ENCODE measurements at regions not wholly inside any gene's neighbourhood (a gene's known extent, or its start where the extent isn't known, plus 50 kb on each side); places are given as distances from the start of the nearest gene placed in this dataset.

GRCh38 chr4:53682196-53682595 lies 90.9 kb upstream of the LNX1 start:
- no peak overlapping the region for H3K4me3 ChIP-seq (ENCODE audit: low read depth, low read length)
- peak; percentile 67 for DNase-seq (ENCODE audit: low read depth)

DNA sequence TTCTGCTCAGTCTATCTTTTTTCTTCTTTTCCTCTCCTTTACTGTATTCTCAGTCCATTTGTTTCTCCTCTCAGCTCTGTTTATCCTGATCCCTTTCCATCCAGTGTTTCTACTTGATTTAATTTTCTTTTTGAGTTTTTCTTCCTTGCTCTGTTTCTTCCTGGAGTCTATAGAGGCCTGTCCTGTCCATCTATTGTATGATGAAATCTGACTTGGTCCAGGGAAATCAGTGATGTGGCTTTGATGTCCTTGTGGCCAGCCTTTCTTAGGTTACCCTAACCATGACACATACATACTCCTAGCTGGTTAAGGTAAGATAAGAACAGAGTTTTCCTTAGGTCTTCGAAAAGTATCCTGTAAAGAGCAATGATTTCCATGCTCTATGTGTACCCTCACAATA lies 89.3 kb upstream of the LNX1 start:
- H3K4me3 ChIP-seq (ENCODE audit: low read depth, low read length) = no peak overlapping the region
- no peak for DNase-seq (ENCODE audit: low read depth)

DNA sequence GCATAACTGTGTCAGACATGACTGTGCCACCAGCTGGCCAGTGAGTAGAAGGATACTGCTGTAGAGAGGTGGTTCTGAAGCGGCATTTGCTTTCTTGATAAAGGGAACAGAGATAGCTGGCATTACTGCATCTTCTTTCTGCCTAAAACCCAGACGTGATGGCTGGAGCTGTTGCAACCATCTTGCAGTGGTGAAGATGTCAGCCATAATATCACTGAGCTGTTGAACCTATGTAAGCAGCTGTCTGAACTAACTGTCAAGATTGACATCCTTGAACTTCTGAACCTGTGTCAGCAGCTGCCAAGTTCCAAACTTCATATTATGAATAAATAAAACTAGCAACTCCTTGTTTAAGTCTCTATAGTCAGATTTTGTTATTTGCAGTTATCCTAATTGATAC lies 88.9 kb upstream of the LNX1 start:
- no peak for DNase-seq (ENCODE audit: low read depth)
- no peak overlapping the region for H3K4me3 ChIP-seq (ENCODE audit: low read depth, low read length)

GRCh38 chr4:53676402-53676871 lies 85.2 kb upstream of the LNX1 start:
- DNase-seq (ENCODE audit: low read depth) = peak; percentile 89
- H3K4me3 ChIP-seq (ENCODE audit: low read depth, low read length) = no peak overlapping the region

- no peak for DNase-seq (ENCODE audit: low read depth)
- no peak overlapping the region for H3K4me3 ChIP-seq (ENCODE audit: low read depth, low read length)
These were observed 83.6 kb upstream of the LNX1 start for GRCh38 chr4:53674903-53675302.

- no peak overlapping the region for H3K4me3 ChIP-seq (ENCODE audit: low read depth, low read length)
- no peak for DNase-seq (ENCODE audit: low read depth)
These were observed 81.6 kb upstream of the LNX1 start for GRCh38 chr4:53672873-53673272.

DNA sequence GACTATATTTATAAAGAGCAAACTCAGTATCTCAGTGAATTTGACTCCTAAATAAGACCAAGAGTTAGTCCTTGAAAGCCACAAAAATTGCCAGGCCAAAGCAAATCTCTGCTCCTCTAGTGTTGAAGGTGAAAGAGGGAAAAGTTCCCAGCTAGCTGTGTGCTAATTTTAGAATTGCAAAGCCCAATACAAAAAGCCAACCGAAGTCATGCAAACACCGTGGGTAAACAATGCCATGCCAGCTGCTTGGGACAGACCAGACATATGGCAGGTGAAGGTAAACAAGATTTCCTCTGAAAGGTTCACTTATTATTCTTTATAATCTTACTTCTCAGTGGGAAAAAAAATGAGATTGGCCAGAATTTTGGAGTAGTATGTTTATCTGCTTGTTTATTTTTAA lies 80.5 kb upstream of the LNX1 start:
- no peak for DNase-seq (ENCODE audit: low read depth)
- H3K4me3 ChIP-seq (ENCODE audit: low read depth, low read length) = no peak overlapping the region

DNA sequence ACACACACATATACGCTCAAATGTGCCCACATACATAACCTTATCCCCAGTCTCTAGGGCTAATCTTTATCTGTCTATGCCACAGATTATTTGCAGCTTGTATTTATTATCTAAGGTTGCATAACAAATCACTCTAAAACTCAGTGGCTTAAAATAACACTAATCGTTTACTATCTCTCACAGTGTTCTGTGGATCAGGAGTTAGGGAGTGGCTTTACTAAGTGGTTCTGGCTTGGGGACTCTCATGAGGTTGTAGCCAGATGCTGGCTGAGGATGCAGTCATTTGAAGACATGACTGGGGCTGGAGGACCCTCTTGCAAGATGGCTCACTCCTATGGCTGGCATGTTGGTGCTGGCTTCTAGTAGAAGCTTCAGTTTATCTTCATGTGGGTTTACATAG lies 68.5 kb upstream of the LNX1 start:
- DNase-seq (ENCODE audit: low read depth) = no peak
- no peak overlapping the region for H3K4me3 ChIP-seq (ENCODE audit: low read depth, low read length)

DNA sequence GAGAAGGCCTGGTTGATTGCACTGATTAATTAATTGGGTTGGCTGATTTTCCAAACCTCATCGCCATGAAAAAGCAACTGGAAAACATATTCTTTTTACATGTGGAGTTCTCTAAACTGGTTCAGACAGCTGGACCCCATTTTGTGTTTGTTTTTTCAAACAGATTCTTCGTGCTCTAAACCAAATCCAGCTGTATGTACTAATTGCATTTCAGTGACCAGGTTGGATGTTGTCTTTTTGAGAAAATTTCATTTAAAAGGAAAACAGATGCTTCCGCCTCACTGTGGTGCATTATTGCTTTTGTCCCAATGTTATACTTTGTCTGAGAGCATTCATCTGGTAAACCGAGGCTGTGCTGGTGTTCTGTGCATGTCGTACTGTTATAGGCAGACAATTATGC lies 67.8 kb upstream of the LNX1 start:
- DNase-seq (ENCODE audit: low read depth) = no peak

GRCh38 chr4:53658029-53658428 lies 66.7 kb upstream of the LNX1 start:
- DNase-seq (ENCODE audit: low read depth) = no peak

More for the DNA sequence above, 67.8 kb upstream of the LNX1 start:
- no peak overlapping the region for H3K4me3 ChIP-seq (ENCODE audit: low read depth, low read length)

GRCh38 chr4:53656421-53656981 lies 65.2 kb upstream of the LNX1 start:
- H3K4me3 ChIP-seq (ENCODE audit: low read depth, low read length) = no peak overlapping the region
- DNase-seq (ENCODE audit: low read depth) = peak; percentile 21

More at GRCh38 chr4:53658029-53658428, 66.7 kb upstream of the LNX1 start:
- H3K4me3 ChIP-seq (ENCODE audit: low read depth, low read length) = no peak overlapping the region

GRCh38 chr4:53654300-53654758 lies 63.0 kb upstream of the LNX1 start:
- no peak overlapping the region for H3K4me3 ChIP-seq (ENCODE audit: low read depth, low read length)
- no peak for DNase-seq (ENCODE audit: low read depth)

DNA sequence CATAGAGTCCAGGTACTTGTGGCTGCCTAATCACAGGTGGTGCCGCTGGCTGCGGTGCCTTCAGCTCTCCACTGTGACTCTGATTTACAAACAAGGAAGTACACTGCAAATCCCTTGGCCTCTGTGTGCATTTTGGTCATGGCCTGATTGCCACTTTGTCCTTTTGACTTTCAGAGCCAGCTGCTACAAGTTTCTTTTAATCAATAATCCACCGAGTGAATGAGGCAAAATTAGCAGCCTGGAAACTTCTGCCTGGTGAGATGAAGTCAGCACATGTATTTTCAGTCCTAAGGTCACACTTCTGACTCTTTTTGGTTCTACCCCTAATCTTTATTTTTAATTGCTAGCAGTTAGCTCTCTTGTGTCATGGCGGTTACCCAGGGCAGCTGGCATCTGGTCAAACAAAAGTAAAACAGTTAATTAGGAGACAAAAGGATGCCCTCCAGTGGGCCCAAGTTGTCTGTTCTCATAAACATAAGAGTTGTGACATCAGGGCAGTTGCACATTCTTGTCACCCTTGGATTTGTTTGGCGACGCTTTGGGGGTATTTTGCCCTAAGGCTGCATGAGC lies 62.3 kb upstream of the LNX1 start:
- DNase-seq (ENCODE audit: low read depth) = no peak
- no peak overlapping the region for H3K4me3 ChIP-seq (ENCODE audit: low read depth, low read length)

- no peak for DNase-seq (ENCODE audit: low read depth)
- no peak overlapping the region for H3K4me3 ChIP-seq (ENCODE audit: low read depth, low read length)
These were observed 60.0 kb upstream of the LNX1 start for GRCh38 chr4:53651156-53651735.

DNA sequence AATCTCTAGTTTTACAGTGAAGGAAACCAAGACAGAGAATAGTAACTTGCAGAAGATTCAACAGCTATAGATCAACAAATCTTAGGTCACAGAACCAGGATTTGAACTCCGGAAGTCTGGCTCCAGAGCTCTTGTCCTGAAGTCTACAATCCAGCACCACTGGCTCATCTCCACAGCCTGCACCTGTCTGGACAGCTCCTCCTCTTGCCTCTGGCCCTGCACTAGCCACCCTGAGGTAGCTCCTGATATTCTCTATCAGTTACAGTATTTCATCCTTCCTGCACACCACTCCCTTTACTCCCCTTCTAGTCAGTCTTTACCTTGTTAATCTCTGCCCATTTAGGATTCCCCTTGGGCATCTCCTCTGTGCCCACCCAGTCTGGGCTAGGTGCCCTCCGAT lies 58.1 kb upstream of the LNX1 start:
- no peak overlapping the region for H3K4me3 ChIP-seq (ENCODE audit: low read depth, low read length)
- DNase-seq (ENCODE audit: low read depth) = no peak

GRCh38 chr4:53647547-53647946 lies 56.3 kb upstream of the LNX1 start:
- no peak overlapping the region for H3K4me3 ChIP-seq (ENCODE audit: low read depth, low read length)

GRCh38 chr4:53646795-53647194 lies 55.5 kb upstream of the LNX1 start:
- no peak for DNase-seq (ENCODE audit: low read depth)
- no peak overlapping the region for H3K4me3 ChIP-seq (ENCODE audit: low read depth, low read length)

More at GRCh38 chr4:53647547-53647946, 56.3 kb upstream of the LNX1 start:
- DNase-seq (ENCODE audit: low read depth) = no peak

GRCh38 chr4:53645108-53645507 lies 53.8 kb upstream of the LNX1 start:
- no peak overlapping the region for H3K4me3 ChIP-seq (ENCODE audit: low read depth, low read length)
- no peak for DNase-seq (ENCODE audit: low read depth)

- no peak for DNase-seq (ENCODE audit: low read depth)
- H3K4me3 ChIP-seq (ENCODE audit: low read depth, low read length) = no peak overlapping the region
These were observed 53.3 kb upstream of the LNX1 start for GRCh38 chr4:53644607-53645006.

Measured in skeletal muscle cell (primary cell).